Muscle of leg (tissue), 3 donors: ENCODE measurements at regions not wholly inside any gene's neighbourhood (a gene's known extent, or its start where the extent isn't known, plus 50 kb on each side); places are given as distances from the start of the nearest gene placed in this dataset.

ENCODE experiments used
- DNase-seq: peaks from one replicate; pipeline ENCODE4 v3.0.0; 2013
- H3K27ac ChIP-seq: one replicate; pipeline ENCODE4 v1.5.1; 2013; ENCODE audit warnings: mild to moderate bottlenecking, low read length, control low read depth
- H3K27me3 ChIP-seq: one replicate; pipeline ENCODE4 v1.6.1; 2013; ENCODE audit warnings: low read length; ENCODE audit not compliant: control insufficient read depth, insufficient read depth
- H3K36me3 ChIP-seq: one replicate; pipeline ENCODE4 v1.6.1; 2013; ENCODE audit warnings: low read length; ENCODE audit not compliant: control insufficient read depth, insufficient read depth
- H3K4me1 ChIP-seq: one replicate; pipeline ENCODE4 v1.6.1; 2013; ENCODE audit warnings: low read length; ENCODE audit not compliant: control insufficient read depth, insufficient read depth
- H3K4me3 ChIP-seq: one replicate; pipeline ENCODE4 v1.5.1; 2013; ENCODE audit warnings: low read length, control low read depth
- H3K9me3 ChIP-seq: replicated peaks from 2 replicates; pipeline ENCODE4 v1.6.1; 2013; ENCODE audit warnings: low read depth, low read length; ENCODE audit not compliant: control insufficient read depth
- WGBS: methylation state at CpG from one replicate; pipeline ENCODE4 v1.1.5; 2013; ENCODE audit warnings: missing lambda C conversion rate; ENCODE audit not compliant: insufficient coverage; 5-methylcytosine and 5-hydroxymethylcytosine counted together

DNA sequence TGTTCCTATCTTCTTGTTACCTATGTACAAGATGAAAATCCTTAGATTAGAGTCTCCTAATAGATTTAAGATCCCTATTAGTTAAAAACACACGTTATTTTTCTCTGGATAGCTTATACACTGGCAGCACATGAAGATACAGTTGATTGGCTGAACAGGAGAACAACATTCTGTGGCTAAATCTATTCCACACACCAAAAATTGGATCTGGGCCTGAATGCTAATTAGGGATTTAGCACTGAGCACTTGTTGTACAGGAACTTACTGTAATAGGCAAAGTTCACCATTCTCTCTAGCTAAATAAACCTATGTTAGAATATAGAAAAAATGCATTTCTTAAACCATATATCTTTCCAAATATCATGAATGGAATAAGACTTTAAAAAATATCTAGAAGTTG is 117.1 kb upstream of the PTGFR start:
- Histone ChIP-seq H3K4me1 (no peaks in the 10 kb centered on the region), H3K27me3 (no peaks in the 10 kb centered on the region), H3K4me3 (no peak overlapping the region), H3K27ac (no peak overlapping the region), H3K9me3 (no peaks in the 10 kb centered on the region), H3K36me3 (no peaks in the 10 kb centered on the region)
- WGBS = no CpG with 5 or more reads among the region's 1 CpG
- no peak for DNase-seq

DNA sequence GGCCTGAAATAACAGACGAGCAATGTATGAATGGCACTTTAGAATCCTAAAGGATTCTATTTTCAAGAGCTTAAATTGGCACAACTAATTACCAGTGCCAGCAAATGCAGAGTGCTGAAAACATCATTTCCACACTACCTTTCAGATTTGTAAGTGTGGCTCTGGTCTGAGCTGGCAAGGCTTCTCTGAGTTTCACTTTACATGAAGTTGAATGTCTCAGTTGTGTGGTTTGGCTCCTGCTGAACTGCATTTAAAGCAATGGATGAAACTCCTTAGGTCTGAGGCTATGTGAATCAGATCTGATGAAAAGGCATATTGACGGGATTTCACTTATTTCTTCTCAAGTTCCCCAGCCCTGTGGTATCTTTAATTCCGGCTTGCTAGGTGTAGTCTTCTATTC is 114.8 kb upstream of the PTGFR start:
- H3K9me3 ChIP-seq = no peaks in the 10 kb centered on the region
- H3K4me1 ChIP-seq = no peaks in the 10 kb centered on the region
- no peaks in the 10 kb centered on the region for H3K36me3 ChIP-seq
- 80% methylated on average over 1 of the region's 3 CpGs for WGBS
- H3K27me3 ChIP-seq = no peaks in the 10 kb centered on the region
- peak; percentile 31 for DNase-seq
- H3K27ac ChIP-seq = no peak overlapping the region
- H3K4me3 ChIP-seq = no peak overlapping the region

DNA sequence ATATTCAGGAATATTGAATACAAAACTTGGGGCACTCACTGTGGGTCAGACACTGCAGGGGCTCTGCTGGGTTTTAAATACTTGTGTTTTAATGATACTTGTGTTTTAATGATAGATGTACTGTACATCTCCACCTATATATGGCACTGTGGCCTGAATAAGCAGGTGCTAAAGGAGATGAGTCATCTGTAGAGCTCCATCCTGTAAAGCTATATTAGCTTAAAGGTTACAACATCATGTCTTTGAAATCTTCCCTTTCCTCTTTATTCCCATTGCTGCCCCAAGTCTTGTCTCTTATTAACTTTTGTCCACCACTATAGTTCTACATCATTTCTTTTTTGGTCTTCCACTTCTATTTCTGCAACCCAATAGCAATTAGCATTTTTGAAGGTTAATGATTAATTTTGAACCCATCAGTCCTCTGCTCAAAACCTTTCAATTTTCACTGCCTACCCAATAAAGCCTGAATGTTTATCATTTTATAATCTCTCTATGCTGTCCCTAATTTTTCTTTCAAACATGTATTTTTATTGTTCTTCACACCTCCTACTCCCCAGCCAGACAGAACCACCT is 113.3 kb upstream of the PTGFR start:
- H3K36me3 ChIP-seq = no peaks in the 10 kb centered on the region
- H3K9me3 ChIP-seq = no peaks in the 10 kb centered on the region
- no peak overlapping the region for H3K27ac ChIP-seq
- no peaks in the 10 kb centered on the region for H3K27me3 ChIP-seq
- no peak overlapping the region for H3K4me3 ChIP-seq
- no peak for DNase-seq
- H3K4me1 ChIP-seq = no peaks in the 10 kb centered on the region

DNA sequence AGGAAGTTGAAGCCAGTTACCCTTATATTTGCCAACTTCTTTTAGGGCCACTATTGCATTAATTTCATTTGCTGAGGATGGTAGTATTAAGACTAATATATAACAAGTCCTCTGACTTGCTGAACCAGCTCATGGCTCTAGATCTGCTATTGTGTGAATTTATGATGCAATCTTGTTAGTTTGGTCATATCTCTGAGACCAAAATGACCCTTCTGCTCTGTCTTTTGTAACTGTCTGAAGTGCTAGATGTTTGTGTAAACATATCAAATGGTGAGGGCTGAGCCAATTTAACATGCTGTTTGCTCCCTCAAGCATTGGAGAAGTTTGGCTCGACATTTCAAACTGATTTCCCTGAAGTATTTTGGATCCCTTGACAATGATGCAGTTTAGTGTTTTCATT is 106.9 kb upstream of the PTGFR start:
- WGBS = no CpG with 5 or more reads among the region's 1 CpG
- DNase-seq = no peak

DNA sequence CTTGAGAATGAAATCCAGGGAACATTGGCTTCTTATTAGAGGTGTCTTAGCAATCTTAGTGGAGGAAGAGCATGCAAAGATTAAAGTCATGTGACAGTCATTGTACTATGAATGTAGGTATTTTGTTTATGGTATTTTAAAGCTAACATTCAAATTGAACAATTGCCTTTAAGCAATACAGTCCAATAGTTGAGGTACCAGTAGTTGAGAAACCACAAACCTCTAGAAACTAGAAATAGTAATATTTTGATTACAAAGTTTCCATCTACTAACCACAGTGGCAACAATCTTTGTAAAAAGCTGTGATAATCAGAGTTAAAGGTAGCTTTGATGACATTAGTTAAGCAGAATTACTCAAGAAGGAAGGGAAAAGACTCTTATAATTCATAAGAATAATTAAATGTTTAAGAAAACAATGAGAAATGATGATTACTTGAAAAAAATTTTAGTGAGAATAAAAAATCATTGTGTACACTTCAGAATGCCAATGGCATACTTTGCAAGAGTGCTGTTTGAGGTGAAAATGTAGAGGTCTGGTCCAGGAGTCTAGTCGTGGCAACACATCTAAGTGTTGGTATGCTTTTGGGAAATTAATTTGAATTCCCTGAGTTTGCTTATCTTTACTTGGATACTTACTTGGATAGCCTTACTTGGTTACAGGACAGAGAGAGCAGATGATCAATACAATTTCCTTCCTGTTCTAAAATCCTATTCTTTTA is 104.9 kb upstream of the PTGFR start:
- DNase-seq = no peak
- no peak overlapping the region for H3K27ac ChIP-seq
- no CpG with 5 or more reads among the region's 1 CpG for WGBS
- H3K9me3 ChIP-seq = no peaks in the 10 kb centered on the region
- no peaks in the 10 kb centered on the region for H3K27me3 ChIP-seq
- no peaks in the 10 kb centered on the region for H3K4me1 ChIP-seq
- H3K4me3 ChIP-seq = no peak overlapping the region
- H3K36me3 ChIP-seq = no peaks in the 10 kb centered on the region

More for the DNA sequence above, 106.9 kb upstream of the PTGFR start:
- H3K4me1 ChIP-seq = no peaks in the 10 kb centered on the region
- H3K27ac ChIP-seq = no peak overlapping the region
- no peaks in the 10 kb centered on the region for H3K27me3 ChIP-seq
- no peaks in the 10 kb centered on the region for H3K9me3 ChIP-seq
- H3K36me3 ChIP-seq = no peaks in the 10 kb centered on the region
- H3K4me3 ChIP-seq = no peak overlapping the region

DNA sequence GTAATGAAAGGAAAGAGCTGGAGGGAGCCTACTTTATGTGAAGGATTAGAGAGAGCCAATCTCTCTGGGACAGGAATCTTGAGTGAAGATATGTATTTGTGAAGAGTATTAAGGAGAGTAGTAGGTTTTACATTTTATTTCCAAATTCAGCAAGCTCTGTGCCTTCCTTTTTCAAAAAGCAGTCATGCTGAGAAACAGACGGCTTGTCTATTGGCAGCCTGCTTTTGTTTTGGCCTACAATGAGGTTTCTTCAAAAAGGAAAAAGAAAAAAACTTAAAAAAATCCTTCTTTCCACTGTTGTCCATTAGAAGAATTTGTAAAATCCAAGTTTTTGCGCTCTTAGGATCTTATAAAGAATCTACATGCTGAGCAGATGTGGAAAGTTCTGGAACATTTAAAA is 103.6 kb upstream of the PTGFR start:
- H3K9me3 ChIP-seq = no peaks in the 10 kb centered on the region
- no peak overlapping the region for H3K4me3 ChIP-seq
- H3K27ac ChIP-seq = no peak overlapping the region
- H3K36me3 ChIP-seq = no peaks in the 10 kb centered on the region
- WGBS = no CpG with 5 or more reads among the region's 2 CpGs
- H3K27me3 ChIP-seq = no peaks in the 10 kb centered on the region
- DNase-seq = peak; percentile 73
- no peaks in the 10 kb centered on the region for H3K4me1 ChIP-seq

DNA sequence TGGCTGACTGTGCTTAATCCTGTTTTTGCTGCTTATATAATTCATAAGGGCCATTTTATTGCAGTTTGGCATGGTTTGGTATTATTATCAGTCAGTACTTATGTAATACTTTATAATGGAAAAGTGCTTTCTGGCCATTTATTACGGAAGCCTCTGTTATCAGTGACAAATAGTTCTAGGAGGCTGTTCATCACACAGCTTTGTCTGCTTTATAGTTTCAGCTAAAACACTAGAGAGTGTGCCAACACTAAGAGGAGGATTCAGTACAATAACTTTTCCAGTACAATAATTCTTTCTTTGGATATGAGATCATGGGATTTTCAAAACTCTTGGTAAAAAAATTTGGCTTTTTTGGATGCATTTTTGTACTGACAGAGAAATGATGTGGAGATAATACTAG is 102.9 kb upstream of the PTGFR start:
- WGBS = no CpG with 5 or more reads among the region's 1 CpG
- Histone ChIP-seq H3K36me3 (no peaks in the 10 kb centered on the region), H3K4me3 (no peak overlapping the region), H3K27me3 (no peaks in the 10 kb centered on the region), H3K9me3 (no peaks in the 10 kb centered on the region), H3K27ac (no peak overlapping the region), H3K4me1 (no peaks in the 10 kb centered on the region)
- peak; percentile 76 for DNase-seq

DNA sequence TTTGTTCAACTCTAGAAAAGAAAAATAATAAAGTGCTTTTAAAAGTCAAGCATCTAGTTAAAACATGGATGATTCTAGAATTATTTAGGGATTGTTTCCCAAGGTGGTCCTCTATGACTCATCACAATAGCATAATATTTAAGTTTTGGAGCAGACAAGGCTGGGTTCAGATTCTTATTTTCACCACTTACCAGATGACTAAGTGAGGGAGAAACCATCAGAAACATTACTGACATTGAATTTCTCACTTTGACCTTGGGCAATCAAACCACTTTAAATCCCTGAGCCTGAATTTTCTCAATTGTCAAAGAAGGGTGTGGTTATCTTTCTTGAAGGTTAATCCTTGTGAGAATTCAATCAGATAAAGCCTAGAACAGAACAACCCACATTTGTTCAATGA is 102.5 kb upstream of the PTGFR start:
- H3K27me3 ChIP-seq = no peaks in the 10 kb centered on the region
- no peak for DNase-seq
- no peak overlapping the region for H3K27ac ChIP-seq
- no peaks in the 10 kb centered on the region for H3K9me3 ChIP-seq
- no peaks in the 10 kb centered on the region for H3K4me1 ChIP-seq
- H3K4me3 ChIP-seq = no peak overlapping the region
- no peaks in the 10 kb centered on the region for H3K36me3 ChIP-seq

DNA sequence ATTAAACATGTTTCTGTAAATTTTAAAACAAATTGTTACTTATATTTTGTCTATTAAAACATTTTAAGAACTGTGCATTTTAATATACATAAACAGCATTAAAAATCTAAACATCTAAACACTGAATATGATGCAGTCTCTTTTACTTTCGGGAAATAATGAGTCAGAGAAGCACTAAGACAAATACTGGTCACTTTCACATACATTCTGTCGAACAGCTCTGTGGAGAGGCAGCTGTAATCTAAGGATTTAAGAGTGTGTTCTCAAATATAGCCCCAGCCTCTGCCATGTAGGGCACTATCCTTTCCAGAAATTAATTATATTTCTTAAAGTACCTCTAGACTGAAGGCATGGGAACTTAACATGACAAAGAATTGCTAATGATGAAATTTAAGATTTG is 89.6 kb upstream of the PTGFR start:
- WGBS = no CpG with 5 or more reads among the region's 2 CpGs
- peaks cover 2% of the 10 kb centered on the region for H3K36me3 ChIP-seq
- H3K27me3 ChIP-seq = no peaks in the 10 kb centered on the region

DNA sequence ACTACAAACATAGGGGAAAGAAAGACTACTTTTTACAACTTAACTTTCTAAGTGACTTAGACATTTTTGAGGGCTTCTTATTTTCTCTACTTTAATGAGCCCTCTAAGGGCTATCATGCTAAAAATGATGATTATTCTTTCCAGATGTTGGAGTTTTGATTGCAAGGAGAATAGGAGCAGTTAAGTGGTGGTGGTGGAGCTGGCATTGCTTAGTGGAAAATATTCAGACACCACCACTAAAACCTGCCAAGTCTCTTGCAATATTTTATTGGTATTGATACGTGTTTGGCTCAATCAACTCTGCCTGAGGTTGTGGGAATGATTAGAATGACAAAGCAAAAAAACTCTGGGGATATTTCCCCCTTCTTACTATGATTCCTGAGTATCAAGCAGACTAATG is 82.6 kb upstream of the PTGFR start:
- H3K27ac ChIP-seq = no peak overlapping the region

More for the DNA sequence above, 89.6 kb upstream of the PTGFR start:
- Histone ChIP-seq H3K4me3 (no peak overlapping the region), H3K4me1 (no peaks in the 10 kb centered on the region), H3K27ac (no peak overlapping the region), H3K9me3 (peaks cover 2% of the 10 kb centered on the region)
- DNase-seq = no peak

DNA sequence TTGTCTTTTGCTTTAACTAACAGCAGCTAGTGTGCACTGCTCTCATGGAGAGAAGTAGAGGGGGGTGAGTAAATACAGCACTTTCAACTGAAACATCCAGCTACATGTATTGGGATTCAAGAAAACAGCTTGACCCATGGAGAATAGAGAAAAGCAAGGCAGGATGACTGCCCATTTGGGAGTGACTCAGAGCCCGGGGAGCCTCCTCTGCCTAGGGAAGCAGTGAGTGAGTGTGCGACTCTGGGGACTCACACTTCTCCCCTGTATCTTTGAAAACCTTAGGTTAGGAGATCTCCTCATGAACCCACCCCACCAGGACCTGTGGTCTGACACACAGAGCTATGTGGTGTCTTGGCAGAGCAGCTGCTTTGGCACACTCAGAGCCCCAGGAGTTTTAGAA is 82.0 kb upstream of the PTGFR start:
- Histone ChIP-seq H3K4me3 (no peak overlapping the region), H3K36me3 (peaks cover 6% of the 10 kb centered on the region), H3K9me3 (peaks cover 10% of the 10 kb centered on the region), H3K27ac (no peak overlapping the region), H3K4me1 (peaks cover 5% of the 10 kb centered on the region), H3K27me3 (no peaks in the 10 kb centered on the region)
- no CpG with 5 or more reads among the region's 2 CpGs for WGBS
- DNase-seq = peak; percentile 31

More for the DNA sequence above, 82.6 kb upstream of the PTGFR start:
- peaks cover 10% of the 10 kb centered on the region for H3K9me3 ChIP-seq
- H3K27me3 ChIP-seq = no peaks in the 10 kb centered on the region
- no peak overlapping the region for H3K4me3 ChIP-seq
- peak; percentile 92 for DNase-seq
- peaks cover 5% of the 10 kb centered on the region for H3K4me1 ChIP-seq
- WGBS = no CpG with 5 or more reads among the region's 1 CpG
- peaks cover 6% of the 10 kb centered on the region for H3K36me3 ChIP-seq
